Right lobe of liver (tissue), 6 donors: ENCODE measurements at regions not wholly inside any gene's neighbourhood (a gene's known extent, or its start where the extent isn't known, plus 50 kb on each side); places are given as distances from the start of the nearest gene placed in this dataset.

Source experiments
- ATAC-seq, 4 donors: fragments of 200-7000 bp; cut with Tn5 transposase; one replicate each; pipeline ENCODE4 v1.9.1; 2020; ENCODE audit warnings: mild to moderate bottlenecking in 4 of 4, moderate library complexity in 4 of 4
- DNase-seq, 3 donors: peaks; one replicate each; pipeline ENCODE4 v3.0.0-alpha.2; 2020
- H3K27ac ChIP-seq, 3 donors: fragments of 200-600 bp; one replicate each; pipeline ENCODE4 v1.8.0; 2022
- H3K27me3 ChIP-seq, 2 donors: fragments of 200-600 bp; one replicate each; pipeline ENCODE4 v1.8.0; 2022
- H3K36me3 ChIP-seq, 4 donors: fragments of 200-600 bp; sonication (generic) in 1 of 4; one replicate each; pipeline versions ENCODE4 v1.5.1 to v1.8.0; 2017 to 2022; ENCODE audit warnings: control low read depth in 1 of 4
- H3K4me1 ChIP-seq, 4 donors: fragments of 200-600 bp; sonication (generic) in 1 of 4; one replicate each; pipeline versions ENCODE4 v1.5.1 to v1.8.0; 2017 to 2022; ENCODE audit warnings: control low read depth in 1 of 4
- H3K4me3 ChIP-seq, 3 donors: fragments of 200-600 bp; one replicate each; pipeline ENCODE4 v1.8.0; 2022
- H3K9me3 ChIP-seq, 4 donors: fragments of 200-600 bp; sonication (generic) in 1 of 4; one replicate each; pipeline versions ENCODE4 v1.5.1 to v1.8.0; 2017 to 2022; ENCODE audit warnings: control low read depth in 1 of 4
- CTCF ChIP-seq, 4 donors: fragments of 200-600 bp in 3 of 4; fragments of 450-650 bp in 1 of 4; IDR thresholded peaks; one replicate each; pipeline versions ENCODE4 v1.5.1 to v1.8.0; 2016 to 2022; ENCODE audit warnings: antibody characterized with exemption in 4 of 4, mild to moderate bottlenecking in 2 of 4
- POLR2A ChIP-seq: fragments of 450-650 bp; IDR thresholded peaks from one replicate; pipeline ENCODE4 v1.6.1; 2017; ENCODE audit warnings: antibody characterized with exemption, mild to moderate bottlenecking
- WGBS: methylation state at CpG from one replicate; pipeline ENCODE4 v1.1.6; 2018; ENCODE audit warnings: low coverage, low lambda C conversion rate; ENCODE audit not compliant: insufficient coverage; ENCODE audit errors: missing lambda C conversion rate; 5-methylcytosine and 5-hydroxymethylcytosine counted together
- intact Hi-C, 2 donors: fragments of 100-400 bp; cut with DNase I; formaldehyde crosslinking; loops; one replicate each; pipeline versions ENCODE4 v1.11.2 to v1.14.1; 2022
- donor health status: DM: no; HTN: yes; CAD: no.
- donor health status: DM: no; HTN: no; CAD: no.
- donor health status: DM: no; HTN: no; CAD: no.
- donor health status: DM: no; HTN: yes; CAD: no.
- donor health status: DM: no; HTN: yes; CAD: no.

- Histone ChIP-seq H3K27ac (no peak overlapping the region), H3K27me3 (no peaks in the 10 kb centered on the region), H3K9me3 (no peaks in the 10 kb centered on the region), H3K4me3 (no peak overlapping the region), H3K36me3 (no peaks in the 10 kb centered on the region), H3K4me1 (no peaks in the 10 kb centered on the region)
- TF ChIP-seq CTCF (IDR thresholded peaks at IDR 0.05) (no peak), POLR2A (no peak)
- ATAC-seq (no peak), DNase-seq (no peak)
- intact Hi-C loops = no loop called here
These were observed 268.8 kb downstream of the ADAMTS20 start for GRCh38 chr12:43283206-43283605.

GRCh38 chr12:43282106-43282505, 269.9 kb downstream of the ADAMTS20 start:
- H3K4me3 ChIP-seq = no peak overlapping the region
- no peaks in the 10 kb centered on the region for H3K9me3 ChIP-seq
- peak in 2 of 4 donors; percentile 6 to 13 for TF ChIP-seq CTCF (IDR thresholded peaks at IDR 0.05)
- no peak for TF ChIP-seq POLR2A
- ATAC-seq = no peak
- H3K27ac ChIP-seq = no peak overlapping the region
- intact Hi-C loops = no loop called here
- no peaks in the 10 kb centered on the region for H3K36me3 ChIP-seq
- no peaks in the 10 kb centered on the region for H3K27me3 ChIP-seq
- DNase-seq = no peak
- no peaks in the 10 kb centered on the region for H3K4me1 ChIP-seq

- no peak for ATAC-seq
- 57% methylated on average over 3 of the region's 3 CpGs for WGBS
- intact Hi-C loops = no loop called here
These were observed 270.4 kb downstream of the ADAMTS20 start for GRCh38 chr12:43281563-43281962.

GRCh38 chr12:43278541-43278832, 273.5 kb downstream of the ADAMTS20 start:
- WGBS = 37% methylated on average over 3 of the region's 3 CpGs
- H3K4me3 ChIP-seq = no peak overlapping the region
- DNase-seq = no peak
- no peaks in the 10 kb centered on the region for H3K27me3 ChIP-seq
- H3K27ac ChIP-seq = no peak overlapping the region
- TF ChIP-seq POLR2A = no peak
- no peak for TF ChIP-seq CTCF (IDR thresholded peaks at IDR 0.05)
- no peaks in the 10 kb centered on the region for H3K36me3 ChIP-seq
- no peak for ATAC-seq
- H3K4me1 ChIP-seq = no peaks in the 10 kb centered on the region
- no peaks in the 10 kb centered on the region for H3K9me3 ChIP-seq
- intact Hi-C loops = no loop called here

More at GRCh38 chr12:43281563-43281962, 270.4 kb downstream of the ADAMTS20 start:
- Histone ChIP-seq H3K27ac (no peak overlapping the region), H3K4me3 (no peak overlapping the region), H3K9me3 (no peaks in the 10 kb centered on the region), H3K27me3 (no peaks in the 10 kb centered on the region), H3K36me3 (no peaks in the 10 kb centered on the region), H3K4me1 (no peaks in the 10 kb centered on the region)
- TF ChIP-seq POLR2A = no peak
- no peak for TF ChIP-seq CTCF (IDR thresholded peaks at IDR 0.05)
- no peak for DNase-seq

GRCh38 chr12:43277651-43278540, 274.1 kb downstream of the ADAMTS20 start:
- ATAC-seq = no peak
- intact Hi-C loops = no loop called here
- H3K4me3 ChIP-seq = no peak overlapping the region
- no peak for TF ChIP-seq CTCF (IDR thresholded peaks at IDR 0.05)
- TF ChIP-seq POLR2A = no peak
- 33% methylated on average over 7 of the region's 7 CpGs for WGBS
- H3K4me1 ChIP-seq = no peaks in the 10 kb centered on the region
- no peaks in the 10 kb centered on the region for H3K36me3 ChIP-seq
- H3K9me3 ChIP-seq = no peaks in the 10 kb centered on the region
- H3K27ac ChIP-seq = no peak overlapping the region
- H3K27me3 ChIP-seq = no peaks in the 10 kb centered on the region
- no peak for DNase-seq
